ENCODE measurements at regions not wholly inside any gene's neighbourhood (a gene's known extent, or its start where the extent isn't known, plus 50 kb on each side); places are given as distances from the start of the nearest gene placed in this dataset.

GRCh38 chr14:100408350-100409002 is 85.3 kb downstream of the SLC25A47 start (continued):
- TF ChIP-seq CBX3 (IDR thresholded peaks at IDR 0.05; ENCODE audit: low read depth), result peak; percentile 40; the same call in 1 of the 2 replicates
- no peak for TF ChIP-seq MAX (IDR thresholded peaks at IDR 0.05)

- CTCF ChIA-PET, result interaction anchor here (0.6 to 1.8 kb wide), 5 partner anchors 8 to 239 kb away, joined by 5 to 8 read pairs (median 6); no protein-coding TSS in a partner anchor
- RAD21 ChIA-PET (ENCODE audit: low non-redundant PET in 1 of 2, low total read pairs in 2 of 2, uncharacterized antibody in 2 of 2, unreplicated experiment in 2 of 2), result no interaction called here
- H3K4me3 ChIP-seq (replicated peaks in 1 of 2; ENCODE audit: low read depth in 1 of 2, low read length in 2 of 2), result peak overlapping the region in 1 of 2 experiments; percentile 34; a peak in 1 of 4 replicates
- no peaks in the 10 kb centered on the region for H3K79me2 ChIP-seq (ENCODE audit: insufficient read depth, low read length)
- H3K9me3 ChIP-seq (ENCODE audit: control insufficient read depth in 1 of 2, insufficient read depth in 1 of 2, low read depth in 1 of 2, low read length in 2 of 2), result no peaks in the 10 kb centered on the region
- POLR2A ChIA-PET, result no interaction called here
- no peak overlapping the region for H2AFZ ChIP-seq (ENCODE audit: low read depth, low read length, poor library complexity, severe bottlenecking)
- DNase-seq (ENCODE audit: low read depth, low spot score) (no peak), ATAC-seq (no peak)
- H3K27ac ChIP-seq (ENCODE audit: low read depth, low read length), result peak overlapping the region; percentile 35
- H3K4me1 ChIP-seq (ENCODE audit: control insufficient read depth in 1 of 2, insufficient read depth in 2 of 2, low read length in 2 of 2), result peaks cover 31 to 43% of the 10 kb centered on the region in 2 experiments
- H3K4me2 ChIP-seq (ENCODE audit: low read length), result peak overlapping the region; percentile 75
- H3K9ac ChIP-seq (ENCODE audit: low read length), result 0 out of 2 replicates have a peak overlapping the region, but pooled peaks have one; percentile 8
- intact Hi-C loops (cut with micrococcal nuclease), result no loop called here
- H4K20me1 ChIP-seq (ENCODE audit: insufficient read depth), result no peaks in the 10 kb centered on the region
- no peaks in the 10 kb centered on the region for H3K36me3 ChIP-seq (ENCODE audit: control insufficient read depth in 1 of 2, insufficient read depth in 2 of 2, low read length in 2 of 2)
- no peaks in the 10 kb centered on the region for H3K27me3 ChIP-seq (ENCODE audit: insufficient read depth, low read length)
- H3K9me2 ChIP-seq (ENCODE audit: insufficient read depth), result no peaks in the 10 kb centered on the region
- BruUV-seq (replicated peaks), result no TSS peak
- TF ChIP-seq YY1 (IDR thresholded peaks at IDR 0.05; ENCODE audit: extremely low read depth, insufficient replicate concordance, low read depth, low read length), result no peak
- TF ChIP-seq FOSL1 (IDR thresholded peaks at IDR 0.05; ENCODE audit: low read depth), result no peak
- no peak for TF ChIP-seq SRF (IDR thresholded peaks at IDR 0.05; ENCODE audit: low read depth)
- no peak for TF ChIP-seq EZH2phosphoT487 (IDR thresholded peaks at IDR 0.05; ENCODE audit: borderline replicate concordance)
- TF ChIP-seq ATF3 (IDR thresholded peaks at IDR 0.05), result no peak
- no peak for TF ChIP-seq SP1 (IDR thresholded peaks at IDR 0.05; ENCODE audit: low read depth)
- no peak for TF ChIP-seq CBX3 (IDR thresholded peaks at IDR 0.05; ENCODE audit: low read depth)
- TF ChIP-seq CEBPB (IDR thresholded peaks at IDR 0.05; ENCODE audit: low read depth), result no peak
- TF ChIP-seq POLR2AphosphoS5 (IDR thresholded peaks at IDR 0.05; ENCODE audit: low read depth, low read length), result no peak
- TF ChIP-seq POLR2A (IDR thresholded peaks at IDR 0.05; ENCODE audit: borderline replicate concordance, extremely low read depth, insufficient read depth, insufficient read length), result no peak
- no peak for TF ChIP-seq EZH2 (IDR thresholded peaks at IDR 0.05)
- no peak for TF ChIP-seq CTCF (IDR thresholded peaks at IDR 0.05 in 2 of 3, conservative IDR thresholded peaks at IDR 0.05 in 1 of 3; ENCODE audit: borderline replicate concordance in 1 of 3, insufficient read depth in 1 of 3, low read depth in 2 of 3, low read length in 2 of 3)
- TF ChIP-seq JUND (IDR thresholded peaks at IDR 0.05), result no peak
- TF ChIP-seq EGR1 (IDR thresholded peaks at IDR 0.05; ENCODE audit: low read depth), result no peak
- TF ChIP-seq REST (IDR thresholded peaks at IDR 0.05; ENCODE audit: low read depth), result no peak
- TF ChIP-seq TCF7L2 (IDR thresholded peaks at IDR 0.05; ENCODE audit: borderline replicate concordance, extremely low read depth, insufficient read depth, insufficient read length), result no peak
- no peak for TF ChIP-seq SIN3A (IDR thresholded peaks at IDR 0.05; ENCODE audit: low read depth)
- TF ChIP-seq RAD21 (IDR thresholded peaks at IDR 0.05; ENCODE audit: low read depth), result no peak
Measured at GRCh38 chr14:100409003-100409360, 85.8 kb downstream of the SLC25A47 start.

Measured in HCT116 (cell line).